ENCODE measurements at regions not wholly inside any gene's neighbourhood (a gene's known extent, or its start where the extent isn't known, plus 50 kb on each side); places are given as distances from the start of the nearest gene placed in this dataset.
"Not testable (repeated sequence)": the region's sequence is repeated elsewhere in the genome, so short reads cannot be mapped to it uniquely, and the experiment has no call there.

DNA sequence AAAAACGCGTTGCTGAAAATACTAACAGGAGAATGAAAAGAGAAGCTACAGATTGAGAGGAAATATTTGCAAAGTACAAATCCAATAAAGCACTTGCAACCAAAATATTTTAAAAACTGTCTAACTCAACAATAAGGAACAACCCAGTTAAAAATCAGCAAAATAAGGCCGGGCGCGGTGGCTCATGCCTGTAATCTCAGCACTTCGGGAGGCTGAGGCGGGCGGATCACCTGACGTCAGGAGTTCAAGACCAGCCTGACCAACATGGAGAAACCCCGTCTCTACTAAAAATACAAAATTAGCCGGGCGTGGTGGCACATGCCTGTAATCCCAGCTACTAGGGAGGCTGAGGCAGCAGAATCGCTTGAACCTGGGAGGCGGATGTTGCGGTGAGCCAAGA is 798.6 kb downstream of the PLCL1 start:
- DNase-seq, result not testable (repeated sequence)

DNA sequence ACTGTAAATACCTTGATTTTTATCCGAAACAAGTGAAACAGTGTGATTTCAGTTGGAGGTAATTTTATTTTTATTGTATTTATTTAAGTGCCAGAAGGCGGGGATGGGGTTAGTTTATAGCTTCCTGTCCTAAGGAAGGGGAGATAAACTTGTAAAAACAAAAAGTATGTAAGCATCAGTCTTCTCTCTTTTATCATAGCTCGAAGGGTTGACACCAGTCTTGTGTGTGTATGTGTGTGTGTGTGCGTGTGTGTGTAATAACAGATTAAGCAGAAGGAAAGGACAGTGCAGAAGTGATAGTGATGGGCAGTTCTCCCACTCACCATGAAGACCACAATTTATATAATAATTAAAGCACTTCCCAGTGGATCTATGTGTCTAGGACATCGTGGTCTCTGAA is 793.3 kb downstream of the PLCL1 start:
- no peak for DNase-seq

DNA sequence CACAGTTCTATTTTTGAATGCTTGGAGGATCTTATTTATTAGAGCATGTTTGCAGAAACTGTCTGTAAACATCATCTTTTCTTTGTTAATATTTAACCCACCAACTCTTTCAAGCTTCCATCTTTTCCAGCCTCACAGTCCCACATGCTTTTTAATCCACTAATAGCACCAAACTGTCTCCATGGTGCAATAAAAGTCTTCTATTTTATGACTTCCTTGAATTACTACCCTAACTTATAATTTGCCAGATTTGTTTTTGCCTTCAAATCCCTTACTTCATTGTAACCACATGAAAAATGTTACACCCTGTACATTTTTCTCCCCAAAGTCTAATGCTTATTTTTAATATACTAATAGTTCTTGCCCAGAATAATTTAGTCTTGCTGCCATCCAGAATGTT is 792.6 kb downstream of the PLCL1 start:
- DNase-seq, result no peak

DNA sequence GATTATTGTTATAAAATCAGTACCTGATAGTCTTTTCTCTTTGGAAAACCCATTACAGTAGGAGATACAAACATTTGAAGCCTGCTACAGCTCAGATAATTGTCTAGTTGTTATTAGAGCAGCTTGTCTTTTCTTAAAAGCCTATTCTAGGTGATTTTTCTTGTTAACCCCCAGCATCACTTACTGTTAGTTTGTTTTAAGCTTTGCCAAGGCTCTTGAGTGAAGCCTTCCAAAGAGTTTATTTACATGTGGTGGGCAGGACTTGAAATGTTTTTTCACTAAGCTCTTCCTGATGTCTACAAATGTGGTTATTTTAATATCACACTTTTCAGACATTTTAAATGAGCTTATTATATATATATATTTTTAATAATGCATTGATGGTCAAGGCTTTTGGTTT is 791.3 kb downstream of the PLCL1 start:
- no peak for DNase-seq

DNA sequence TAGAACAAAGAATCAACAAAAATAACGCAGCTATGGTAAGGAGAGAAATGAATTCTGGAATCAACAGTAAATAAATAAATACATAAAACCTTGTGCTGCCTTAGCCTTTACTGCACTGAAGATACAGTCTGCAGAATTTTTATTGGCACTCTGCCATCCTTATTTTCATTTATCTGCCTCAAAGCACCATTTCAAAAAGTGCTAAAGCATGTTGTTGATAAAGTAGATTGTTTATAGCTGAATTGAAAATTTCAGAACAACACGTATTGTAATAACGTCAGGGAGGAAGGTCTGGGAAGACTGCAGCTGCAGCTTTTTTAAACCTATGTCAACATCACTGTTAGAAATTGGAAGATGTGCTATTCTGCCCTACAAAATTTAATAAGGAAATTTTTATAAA is 787.2 kb downstream of the PLCL1 start:
- DNase-seq, result no peak

DNA sequence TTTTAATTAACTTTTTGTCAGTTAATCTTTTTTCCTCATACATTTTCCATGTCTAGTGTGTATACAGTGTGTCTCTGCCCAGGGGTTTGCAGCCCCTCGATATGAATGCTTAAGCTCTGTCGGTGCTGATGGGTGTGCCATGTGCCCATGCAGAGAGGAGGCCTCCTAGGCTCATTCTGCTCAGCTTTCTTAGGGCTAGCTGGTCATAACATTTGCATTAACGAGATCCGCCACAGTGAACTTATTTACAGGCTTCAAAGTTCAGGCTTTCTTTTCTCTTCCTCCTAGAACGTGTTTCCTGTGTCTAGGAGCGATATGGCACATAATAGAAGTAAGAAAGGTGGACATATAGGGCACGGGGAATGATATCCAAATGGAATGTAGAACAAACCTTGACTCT is 783.3 kb downstream of the PLCL1 start:
- no peak for DNase-seq

DNA sequence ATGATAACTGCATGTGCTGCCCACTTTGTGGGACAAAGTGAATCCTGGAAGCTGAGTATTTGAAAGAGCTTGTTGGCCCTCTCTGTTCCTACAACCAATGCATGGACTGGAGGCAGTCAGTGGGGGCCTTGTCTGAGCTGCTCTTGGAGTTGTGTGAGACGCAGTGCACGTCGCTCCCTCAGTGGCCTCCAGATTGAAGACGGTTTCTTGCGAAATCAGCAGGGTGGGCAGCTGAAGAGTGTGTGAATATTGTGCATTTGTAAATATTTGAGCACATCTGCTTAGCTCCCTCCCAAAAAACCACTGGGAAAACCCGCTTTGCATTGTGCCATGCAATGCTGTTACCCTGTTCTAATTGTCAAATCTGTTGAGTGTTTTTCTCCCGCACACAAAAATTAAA is 782.8 kb downstream of the PLCL1 start:
- DNase-seq, result no peak

DNA sequence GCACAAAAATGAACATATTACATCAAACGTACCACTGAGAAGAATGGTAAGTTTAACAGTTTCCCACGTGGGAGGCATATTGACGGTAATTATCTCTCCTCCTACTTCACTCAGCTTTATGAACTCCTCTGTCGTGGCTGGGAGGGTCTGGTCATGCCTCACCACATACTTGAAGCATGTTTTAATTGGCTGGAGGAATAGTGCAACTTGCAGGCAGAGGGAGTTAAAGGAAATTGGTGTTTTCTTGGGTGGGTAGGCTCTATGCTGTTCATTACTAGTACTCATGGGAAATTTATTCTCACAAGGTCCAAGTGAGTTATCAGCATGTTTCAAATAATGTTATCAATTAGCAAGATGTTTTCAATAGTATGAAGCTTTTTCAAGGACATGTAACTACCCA is 767.0 kb downstream of the PLCL1 start:
- no peak for DNase-seq

DNA sequence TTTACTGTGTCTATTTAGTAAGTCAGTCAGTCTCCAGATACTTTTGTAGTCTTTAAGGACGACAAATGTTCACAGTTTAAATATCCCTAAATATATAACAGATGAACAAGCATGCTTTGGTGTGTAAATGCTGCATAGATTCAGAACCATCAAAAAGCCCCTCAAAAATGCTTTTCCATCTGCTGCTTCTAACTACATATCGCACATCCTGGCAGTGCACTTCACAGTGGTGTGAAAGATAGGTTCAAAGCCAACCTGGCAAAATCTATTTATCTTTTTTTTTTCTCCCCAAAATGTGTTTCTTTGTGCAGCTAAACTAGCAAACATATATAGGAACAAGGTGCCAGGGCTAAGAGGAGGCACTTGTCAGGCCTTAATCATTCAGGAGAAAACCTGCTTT is 753.8 kb downstream of the PLCL1 start:
- no peak for DNase-seq

DNA sequence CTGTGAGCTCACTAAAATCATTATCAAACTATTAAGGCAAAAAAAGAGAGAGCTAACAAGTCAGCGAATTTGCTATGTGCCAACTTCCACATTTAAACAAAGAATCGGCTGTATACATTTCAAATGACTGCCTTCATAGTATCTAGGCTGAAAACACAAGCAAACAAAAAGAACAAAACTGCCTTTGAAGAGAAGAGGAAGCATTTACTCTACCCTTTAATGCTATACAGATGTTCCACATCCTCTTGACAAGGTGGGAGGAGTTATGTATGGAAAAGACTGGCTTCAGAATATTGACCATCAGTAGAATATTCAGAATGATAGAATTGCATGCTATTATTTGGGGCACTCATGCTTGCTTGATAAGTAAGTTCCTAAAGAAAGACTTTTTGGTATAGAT is 741.7 kb downstream of the PLCL1 start:
- peak; percentile 11 for DNase-seq

DNA sequence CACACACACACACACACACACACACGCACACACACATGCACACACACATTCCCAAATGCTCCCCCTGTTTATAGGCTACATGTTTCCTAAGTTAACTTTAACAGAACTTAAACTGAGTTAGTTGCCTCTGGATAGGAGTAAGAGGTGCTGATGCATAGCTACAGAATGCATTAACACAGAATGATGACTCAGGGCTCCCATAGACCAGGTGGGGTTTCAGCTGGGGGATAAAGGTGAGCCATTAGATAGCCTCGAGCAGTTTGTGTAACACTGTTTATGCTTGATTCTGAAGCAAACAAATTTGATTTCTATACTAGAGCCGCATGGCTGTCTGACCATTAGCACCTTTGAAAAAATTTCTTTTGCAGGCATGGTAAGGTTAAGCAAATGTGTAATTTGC is 741.0 kb downstream of the PLCL1 start:
- DNase-seq, result no peak

DNA sequence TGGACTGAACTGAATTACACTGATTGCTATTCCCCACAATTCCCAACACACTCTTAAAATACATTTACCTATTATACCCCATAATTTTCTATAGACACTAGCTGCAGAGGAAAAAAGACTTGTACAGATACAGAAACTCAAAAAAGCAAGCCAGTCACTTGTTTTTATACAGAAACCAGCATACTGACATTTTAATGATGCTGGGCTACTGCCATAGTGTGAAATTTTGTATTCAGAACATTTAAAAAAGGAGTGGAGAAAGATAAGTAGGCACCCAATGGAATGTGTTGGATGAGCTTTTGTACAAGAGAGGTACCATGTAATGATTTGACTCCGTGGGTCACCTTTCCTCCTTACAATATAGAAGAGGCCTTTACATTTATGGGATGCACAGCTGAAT is 740.1 kb downstream of the PLCL1 start:
- no peak for DNase-seq

DNA sequence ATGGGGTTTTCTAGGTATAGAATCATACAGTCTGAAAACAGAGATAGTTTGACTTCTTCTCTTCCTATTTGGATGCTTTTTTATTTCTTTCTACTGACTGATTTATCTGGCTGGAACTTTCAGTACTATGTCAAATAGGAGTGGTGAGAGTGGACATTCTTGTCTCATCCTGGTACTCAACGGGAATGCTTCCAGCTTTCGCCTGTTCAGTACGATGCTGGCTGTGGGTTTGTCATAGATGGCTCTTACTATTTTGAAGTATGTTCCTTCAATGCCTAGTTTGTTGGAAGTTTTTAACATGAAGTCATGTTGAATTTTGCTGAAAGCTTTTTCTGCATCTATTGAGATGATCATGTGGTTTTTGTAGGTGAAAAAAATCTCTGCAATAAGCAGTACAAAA is 730.4 kb downstream of the PLCL1 start:
- no peak for DNase-seq

DNA sequence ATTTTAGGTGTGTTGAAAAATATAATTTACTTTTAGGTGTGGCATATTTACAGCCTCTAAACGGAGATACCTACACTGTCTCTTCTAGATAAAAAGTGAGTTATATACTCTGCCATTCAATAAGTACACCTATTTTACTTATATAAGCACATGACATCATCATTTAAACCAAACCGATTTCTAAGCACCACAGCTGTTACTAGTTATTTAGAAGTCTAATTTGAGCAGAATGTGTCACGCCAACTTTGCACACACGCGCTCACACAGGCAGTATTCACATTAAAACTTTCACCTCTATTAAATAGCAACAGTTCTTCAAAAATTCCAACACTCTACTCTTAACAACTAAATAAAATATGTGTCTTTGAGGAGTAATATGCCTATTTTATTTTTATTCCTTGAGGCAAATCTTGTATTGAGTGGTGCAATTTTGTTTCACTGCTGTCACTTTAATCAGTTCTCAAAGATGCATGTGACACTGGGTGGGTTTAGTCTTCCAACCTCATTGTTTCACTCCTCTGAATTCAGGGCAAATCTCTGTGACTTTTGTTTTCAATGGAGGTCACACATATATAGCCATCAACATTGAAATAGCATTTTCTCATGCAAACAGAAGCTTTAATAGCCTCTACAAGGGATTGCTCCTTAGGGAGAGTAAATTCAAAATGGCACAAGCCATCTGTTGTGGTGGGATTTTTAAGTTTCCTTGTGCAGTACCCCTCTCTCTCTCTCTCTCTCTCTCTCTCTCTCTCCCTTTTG is 721.0 kb downstream of the PLCL1 start:
- DNase-seq, result no peak

DNA sequence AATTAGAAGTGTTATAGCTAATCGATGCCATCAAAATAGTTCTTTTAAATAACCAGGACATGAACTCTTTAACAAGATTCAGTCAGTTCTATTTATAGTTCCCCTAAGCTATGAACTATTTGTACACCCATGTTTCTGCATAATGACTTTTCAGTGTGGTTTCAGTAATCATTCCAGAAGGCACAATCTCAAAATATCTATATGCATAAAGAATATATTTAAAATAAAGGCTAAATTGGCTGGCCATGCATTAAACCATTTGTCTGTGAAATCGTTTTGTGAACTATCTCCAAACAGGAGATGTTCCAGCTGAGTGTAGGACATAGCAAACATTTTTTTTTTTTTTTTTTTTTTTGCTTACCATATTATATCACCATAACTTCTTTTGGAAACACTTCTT is 719.3 kb downstream of the PLCL1 start:
- DNase-seq, result no peak

DNA sequence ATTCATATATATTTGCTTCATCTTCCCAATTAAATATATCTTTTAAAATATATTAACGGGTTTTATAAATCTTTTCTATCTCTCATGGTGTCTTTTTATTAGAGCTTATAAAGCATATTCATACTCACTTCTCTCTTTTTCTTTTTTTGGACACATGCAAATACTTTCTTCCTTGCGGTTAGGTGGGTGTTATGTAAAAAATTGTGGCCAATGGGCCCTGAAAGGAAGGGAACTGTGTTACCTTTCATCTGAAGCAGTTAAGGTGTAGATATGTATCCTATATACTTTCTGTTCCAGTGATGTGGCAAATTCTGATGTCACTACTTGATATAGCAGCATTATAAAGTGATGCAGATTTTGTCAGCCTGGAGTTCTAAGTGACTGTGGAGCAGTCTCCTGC is 714.5 kb downstream of the PLCL1 start:
- no peak for DNase-seq

DNA sequence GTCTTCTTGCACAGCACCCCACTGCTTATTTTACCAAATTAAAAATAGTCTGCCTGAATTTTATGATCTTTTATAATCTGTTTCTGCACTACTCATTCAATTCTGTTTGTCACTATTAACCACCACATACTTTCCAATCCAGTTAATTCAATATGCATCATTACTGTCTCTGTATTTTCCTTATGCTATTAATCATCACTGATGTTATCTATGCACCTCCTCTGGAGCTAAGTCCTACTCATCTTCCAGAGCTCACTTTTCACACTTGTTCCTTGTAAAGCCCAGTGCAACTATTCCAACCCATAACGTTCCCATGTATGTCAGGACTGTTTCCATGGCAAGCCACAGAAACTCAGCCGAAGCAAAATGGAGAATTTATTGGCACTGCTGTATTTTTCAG is 713.6 kb downstream of the PLCL1 start:
- no peak for DNase-seq

DNA sequence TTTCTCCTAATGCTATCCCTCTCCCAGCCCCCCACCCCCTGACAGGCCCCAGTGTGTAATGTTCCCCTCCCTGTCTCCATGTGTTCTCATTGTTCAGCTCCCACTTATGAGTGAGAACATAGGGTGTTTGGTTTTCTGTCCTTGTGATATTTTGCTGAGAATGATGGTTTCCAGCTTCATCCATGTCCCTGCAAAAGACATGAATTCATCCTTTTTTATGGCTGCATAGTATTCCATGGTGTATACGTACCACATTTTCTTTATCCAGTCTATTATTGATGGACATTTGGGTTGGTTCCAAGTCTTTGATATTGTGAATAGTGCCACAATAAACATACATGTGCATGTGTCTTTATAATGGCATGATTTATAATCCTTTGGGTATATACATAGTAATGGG is 704.2 kb downstream of the PLCL1 start:
- DNase-seq, result not testable (repeated sequence)

DNA sequence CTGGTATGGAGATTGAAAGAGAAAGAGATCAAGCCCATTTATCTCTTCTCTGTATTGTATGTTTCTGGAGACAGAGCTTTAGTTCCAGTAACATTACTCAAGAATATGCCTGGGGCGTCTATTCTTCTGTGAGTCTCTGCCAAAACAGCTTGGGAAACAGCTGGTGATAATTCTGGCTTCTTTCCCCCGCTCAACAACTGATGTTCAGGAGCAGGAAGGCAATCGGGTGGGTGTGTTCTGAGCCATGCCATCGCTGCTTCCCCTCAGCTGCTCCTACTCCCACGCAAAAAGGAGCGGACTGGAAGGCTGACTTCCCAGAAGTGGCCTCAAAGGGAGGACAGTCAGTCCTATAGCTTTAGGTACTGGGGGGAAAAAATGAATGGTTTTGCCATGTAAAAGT is 695.1 kb downstream of the PLCL1 start:
- DNase-seq, result no peak

DNA sequence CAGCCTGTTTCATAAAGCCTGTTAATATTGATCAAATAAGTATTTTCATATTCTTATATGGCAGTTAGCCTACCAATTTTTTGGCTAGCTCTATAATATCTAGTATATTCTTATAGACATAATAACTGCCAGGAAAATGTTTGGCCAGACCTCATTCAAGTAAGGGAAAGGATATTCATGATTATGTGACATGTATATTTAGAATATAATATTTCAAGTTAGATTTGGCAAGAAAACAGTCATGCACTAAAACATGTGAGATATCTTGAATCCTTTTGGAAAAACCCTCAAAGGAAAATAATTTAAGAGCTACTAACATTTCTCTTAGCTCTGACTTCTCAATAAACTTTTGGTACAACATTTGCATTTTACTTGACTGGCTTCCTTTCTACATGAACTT is 694.1 kb downstream of the PLCL1 start:
- no peak for DNase-seq

DNA sequence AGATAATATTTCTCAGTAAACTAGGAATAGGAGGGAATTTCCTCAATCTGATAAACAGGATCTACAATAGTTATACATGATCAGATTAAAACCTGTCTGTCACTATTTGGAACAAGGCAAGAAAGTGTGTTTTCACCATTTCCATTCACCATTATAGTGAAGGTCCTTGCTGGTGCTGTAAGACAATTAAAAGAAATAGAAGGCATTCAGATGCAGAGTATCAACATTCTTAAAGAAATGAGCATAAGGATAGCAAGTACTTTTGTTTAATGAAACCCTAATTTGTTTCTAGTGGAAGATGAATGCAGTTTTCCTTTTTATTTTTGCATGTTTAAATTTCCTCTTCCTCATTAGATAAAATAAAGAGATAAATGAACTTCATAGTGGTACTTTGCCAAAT is 693.7 kb downstream of the PLCL1 start:
- no peak for DNase-seq

DNA sequence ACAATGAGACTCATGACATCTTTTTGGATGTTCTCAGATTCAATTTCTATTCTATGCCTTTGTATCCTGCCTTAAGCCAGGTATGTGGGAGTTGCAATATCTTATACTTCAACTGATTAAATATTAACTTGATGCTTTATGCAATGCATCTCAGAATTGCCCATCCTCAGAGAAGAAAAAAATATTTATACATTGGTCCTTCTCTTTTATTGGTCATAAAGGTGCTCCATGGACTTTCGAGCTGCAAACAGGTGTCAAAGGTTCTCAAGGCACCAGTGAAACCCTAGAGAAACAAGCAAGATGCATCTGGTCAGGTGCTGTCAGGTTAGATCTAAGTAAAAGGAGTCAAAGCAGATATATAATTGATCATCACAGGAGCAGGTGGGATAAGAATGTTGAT is 690.5 kb downstream of the PLCL1 start:
- DNase-seq, result no peak

DNA sequence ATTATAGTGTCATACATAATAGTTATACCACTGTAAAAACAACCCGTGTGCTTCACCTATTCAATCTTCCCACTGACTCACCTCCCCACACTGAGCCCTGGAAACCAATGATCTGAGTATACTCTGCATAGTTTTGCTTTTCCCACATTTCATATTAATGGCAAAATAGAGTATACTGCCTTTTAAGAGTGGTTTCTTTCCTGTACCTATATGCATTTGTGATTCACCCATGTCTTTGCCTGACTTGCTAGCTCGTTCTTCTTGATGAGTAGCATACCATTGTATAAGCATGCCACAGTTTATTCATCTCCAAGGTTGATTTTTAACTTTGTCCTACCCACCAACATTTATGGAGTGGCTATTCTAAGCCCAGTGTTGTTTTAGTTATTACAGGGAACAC is 686.4 kb downstream of the PLCL1 start:
- no peak for DNase-seq

DNA sequence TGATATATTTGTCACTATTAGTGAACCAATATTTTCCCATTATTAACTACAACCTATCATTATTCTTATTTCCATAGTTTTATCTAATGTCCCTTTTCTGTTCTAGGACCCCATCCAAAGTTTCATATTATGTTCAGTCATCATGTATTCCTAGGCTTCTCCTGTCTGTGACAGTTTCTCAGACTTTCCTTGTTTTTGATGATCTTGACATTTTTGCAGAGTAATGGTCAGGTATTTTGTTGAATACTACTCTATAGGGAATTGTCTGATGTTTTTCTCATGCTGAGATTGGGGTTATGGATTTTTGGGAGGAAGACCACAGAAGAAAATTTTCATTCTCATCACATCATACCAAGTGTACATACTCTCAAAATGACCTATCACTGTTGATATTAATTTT is 684.6 kb downstream of the PLCL1 start:
- DNase-seq, result no peak

DNA sequence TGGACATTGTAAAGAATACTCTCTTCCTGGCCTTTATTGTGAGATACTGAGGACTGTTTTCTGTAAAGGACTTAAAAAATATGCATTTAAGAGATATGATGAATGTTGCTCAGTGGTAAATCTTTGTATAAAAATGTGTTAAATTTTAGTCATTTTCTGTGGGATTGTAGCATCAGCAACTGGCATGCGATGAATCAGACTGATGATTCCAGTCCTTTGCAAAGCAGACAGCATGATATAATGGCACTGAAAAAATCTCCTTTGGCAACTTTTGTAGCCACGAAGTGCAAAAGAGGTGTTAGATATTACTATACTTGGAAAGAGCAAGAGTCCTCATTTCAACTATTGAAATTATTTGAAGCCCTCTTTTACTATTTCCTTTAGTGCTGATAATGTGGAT is 678.7 kb downstream of the PLCL1 start:
- no peak for DNase-seq

DNA sequence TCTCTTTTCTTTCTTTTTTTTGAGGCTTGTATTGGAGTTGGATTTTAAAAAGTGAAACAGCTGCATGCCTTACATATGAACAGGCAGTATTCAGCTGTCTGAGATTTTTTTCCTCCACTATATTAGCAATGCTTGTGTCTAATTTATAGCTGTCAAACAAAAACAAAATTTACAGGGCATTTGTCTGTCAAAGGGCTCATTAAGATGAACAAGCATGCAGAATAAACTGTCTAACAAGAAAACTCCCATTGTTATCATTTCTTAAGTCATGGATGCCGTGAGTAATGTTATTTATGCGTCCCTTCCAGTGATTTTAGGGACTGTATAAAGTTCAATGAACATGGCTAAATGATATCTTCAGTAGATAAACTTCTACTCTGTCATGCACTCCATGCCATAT is 674.7 kb downstream of the PLCL1 start:
- no peak for DNase-seq
